IgD-negative memory B cell (primary cell): ENCODE measurements at regions not wholly inside any gene's neighbourhood (a gene's known extent, or its start where the extent isn't known, plus 50 kb on each side); places are given as distances from the start of the nearest gene placed in this dataset.

ENCODE experiments used
- H3K27ac Mint-ChIP-seq, 3 donors: one replicate each; pipeline ENCODE4 v1.8.0; 2020 to 2022; ENCODE audit warnings: mild to moderate bottlenecking in 3 of 3, mixed read lengths in 3 of 3, moderate library complexity in 1 of 3
- H3K27me3 Mint-ChIP-seq: one replicate; pipeline ENCODE4 v1.8.0; 2021; ENCODE audit warnings: mixed read lengths
- H3K36me3 Mint-ChIP-seq: one replicate; pipeline ENCODE4 v1.8.0; 2020; ENCODE audit warnings: mild to moderate bottlenecking, mixed read lengths
- H3K4me1 Mint-ChIP-seq, 3 donors: one replicate each; pipeline ENCODE4 v1.8.0; 2020 to 2022; ENCODE audit warnings: mixed read lengths in 3 of 3, mild to moderate bottlenecking in 1 of 3
- H3K4me3 Mint-ChIP-seq, 4 donors: one replicate each; pipeline ENCODE4 v1.8.0; 2020 to 2022; ENCODE audit warnings: mild to moderate bottlenecking in 4 of 4, mixed read lengths in 4 of 4, moderate library complexity in 3 of 4
- H3K9me3 Mint-ChIP-seq, 3 donors: one replicate each; pipeline ENCODE4 v1.8.0; 2020 to 2021; ENCODE audit warnings: mixed read lengths in 3 of 3, mild to moderate bottlenecking in 1 of 3

GRCh38 chr13:104491916-104492315, 1425.7 kb upstream of the SLC10A2 start:
- Mint-ChIP-seq H3K9me3 (peaks cover 2 to 12% (median 5%) of the 10 kb centered on the region in 3 donors), H3K4me1 (no peaks in the 10 kb centered on the region), H3K27me3 (no peaks in the 10 kb centered on the region), H3K36me3 (no peaks in the 10 kb centered on the region), H3K27ac (no peak overlapping the region), H3K4me3 (no peak overlapping the region)

DNA sequence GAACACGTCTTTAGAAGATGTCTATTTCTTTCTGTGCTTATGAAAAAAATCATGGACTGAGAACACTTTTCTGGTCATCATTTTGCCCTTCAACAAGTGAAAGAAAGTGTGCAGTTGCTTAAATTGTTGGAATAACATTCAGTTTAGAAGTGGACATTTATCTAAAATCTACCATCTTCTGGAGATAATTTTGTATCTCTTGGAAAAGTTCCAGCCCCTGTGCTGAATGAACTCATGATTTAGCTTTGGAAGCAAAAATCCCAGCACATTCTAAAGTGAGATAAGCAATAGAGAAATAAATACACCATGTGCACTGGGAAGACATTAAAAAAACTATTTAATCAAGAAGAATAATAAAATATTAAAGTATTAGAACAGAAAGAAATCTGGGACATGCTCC, 1420.8 kb upstream of the SLC10A2 start:
- H3K4me1 Mint-ChIP-seq: no peaks in the 10 kb centered on the region
- no peak overlapping the region for H3K4me3 Mint-ChIP-seq
- no peaks in the 10 kb centered on the region for H3K36me3 Mint-ChIP-seq
- H3K27ac Mint-ChIP-seq: no peak overlapping the region
- no peaks in the 10 kb centered on the region for H3K27me3 Mint-ChIP-seq
- peaks cover 0 to 5% (median 1%) of the 10 kb centered on the region in 3 donors for H3K9me3 Mint-ChIP-seq

DNA sequence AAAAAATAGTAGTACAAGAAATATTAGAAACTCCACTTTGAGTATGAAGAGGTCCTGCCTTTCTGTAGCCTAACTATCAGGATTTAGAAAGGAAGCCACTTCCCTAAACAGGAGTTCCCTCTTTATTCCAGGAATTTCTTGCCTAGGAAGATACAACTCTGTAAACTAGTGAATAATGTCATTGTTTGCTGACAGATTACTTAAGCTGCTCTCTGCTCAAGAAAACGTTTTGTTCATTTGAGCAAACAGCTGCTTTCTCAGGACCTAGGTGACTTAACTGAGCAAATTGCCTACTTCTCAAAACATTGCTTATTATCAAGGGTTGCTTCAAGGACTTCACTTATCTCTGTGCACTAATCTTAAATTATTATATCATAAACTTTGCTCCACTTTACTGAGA, 1419.4 kb upstream of the SLC10A2 start:
- no peak overlapping the region for H3K27ac Mint-ChIP-seq
- peaks cover 0 to 1% (median 0%) of the 10 kb centered on the region in 3 donors for H3K9me3 Mint-ChIP-seq
- no peaks in the 10 kb centered on the region for H3K36me3 Mint-ChIP-seq
- H3K27me3 Mint-ChIP-seq: no peaks in the 10 kb centered on the region
- no peaks in the 10 kb centered on the region for H3K4me1 Mint-ChIP-seq
- no peak overlapping the region for H3K4me3 Mint-ChIP-seq

GRCh38 chr13:104483631-104484030, 1417.4 kb upstream of the SLC10A2 start:
- Mint-ChIP-seq H3K36me3 (no peaks in the 10 kb centered on the region), H3K4me3 (no peak overlapping the region), H3K9me3 (no peaks in the 10 kb centered on the region), H3K27me3 (no peaks in the 10 kb centered on the region), H3K4me1 (no peaks in the 10 kb centered on the region), H3K27ac (no peak overlapping the region)

- no peak overlapping the region for H3K4me3 Mint-ChIP-seq
- H3K36me3 Mint-ChIP-seq: no peaks in the 10 kb centered on the region
- H3K27me3 Mint-ChIP-seq: no peaks in the 10 kb centered on the region
- peaks cover 0 to 2% (median 0%) of the 10 kb centered on the region in 3 donors for H3K9me3 Mint-ChIP-seq
- no peaks in the 10 kb centered on the region for H3K4me1 Mint-ChIP-seq
- H3K27ac Mint-ChIP-seq: no peak overlapping the region
Measured at GRCh38 chr13:104477261-104477660, 1411.0 kb upstream of the SLC10A2 start.

GRCh38 chr13:104473936-104474335, 1407.7 kb upstream of the SLC10A2 start:
- H3K27ac Mint-ChIP-seq: no peak overlapping the region
- H3K27me3 Mint-ChIP-seq: no peaks in the 10 kb centered on the region
- peaks cover 1 to 4% (median 3%) of the 10 kb centered on the region in 3 donors for H3K9me3 Mint-ChIP-seq
- no peaks in the 10 kb centered on the region for H3K4me1 Mint-ChIP-seq
- no peak overlapping the region for H3K4me3 Mint-ChIP-seq
- no peaks in the 10 kb centered on the region for H3K36me3 Mint-ChIP-seq

- Mint-ChIP-seq H3K27ac (no peak overlapping the region), H3K36me3 (no peaks in the 10 kb centered on the region), H3K9me3 (peaks cover 2 to 3% (median 3%) of the 10 kb centered on the region in 3 donors), H3K27me3 (no peaks in the 10 kb centered on the region), H3K4me3 (no peak overlapping the region), H3K4me1 (peaks cover 0 to 1% (median 0%) of the 10 kb centered on the region in 3 donors)
Measured at GRCh38 chr13:104466016-104466415, 1399.8 kb upstream of the SLC10A2 start.

DNA sequence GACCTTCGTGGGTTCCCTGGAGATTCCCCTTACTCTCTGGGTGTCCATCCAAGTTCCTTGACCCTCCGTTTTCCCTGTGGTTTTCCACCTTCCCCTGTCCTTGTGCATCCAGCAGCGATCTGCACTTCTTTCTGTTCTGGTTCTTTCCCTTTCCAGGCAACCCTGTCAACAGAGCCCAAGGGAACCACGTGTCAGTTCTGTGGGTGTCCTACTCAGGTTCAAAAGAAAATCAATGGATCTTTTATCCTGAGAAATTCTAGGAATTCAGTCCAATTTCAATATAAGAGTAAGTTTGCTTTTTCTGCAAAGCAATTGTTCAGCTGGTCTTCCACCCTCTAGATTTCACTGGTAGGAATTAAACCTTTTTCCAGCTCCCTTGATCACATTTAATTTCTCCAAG, 1394.8 kb upstream of the SLC10A2 start:
- Mint-ChIP-seq H3K4me3 (no peak overlapping the region), H3K9me3 (peaks cover 0 to 5% (median 0%) of the 10 kb centered on the region in 3 donors), H3K27ac (no peak overlapping the region), H3K4me1 (no peaks in the 10 kb centered on the region), H3K36me3 (no peaks in the 10 kb centered on the region), H3K27me3 (no peaks in the 10 kb centered on the region)

DNA sequence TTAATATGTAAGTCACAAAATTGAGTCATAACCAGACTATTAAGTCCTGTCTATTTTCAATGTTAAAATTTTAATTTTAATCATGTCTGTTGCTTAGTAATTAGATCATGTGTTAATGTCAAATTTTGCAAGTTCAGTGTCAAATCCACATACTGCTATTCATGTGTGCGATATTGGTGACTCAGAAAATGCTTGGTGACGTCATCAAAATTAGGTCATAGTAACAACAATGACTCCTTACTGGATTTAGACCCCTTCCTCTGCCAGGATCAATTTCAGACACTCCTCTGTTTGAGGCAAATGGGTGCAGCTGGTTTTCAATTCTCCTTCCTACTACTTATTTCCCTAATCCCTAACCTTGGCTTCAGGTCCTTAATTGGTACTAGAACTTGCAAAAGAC, 1394.3 kb upstream of the SLC10A2 start:
- no peaks in the 10 kb centered on the region for H3K27me3 Mint-ChIP-seq
- H3K36me3 Mint-ChIP-seq: no peaks in the 10 kb centered on the region
- H3K27ac Mint-ChIP-seq: no peak overlapping the region
- no peaks in the 10 kb centered on the region for H3K4me1 Mint-ChIP-seq
- H3K9me3 Mint-ChIP-seq: peaks cover 0 to 5% (median 0%) of the 10 kb centered on the region in 3 donors
- H3K4me3 Mint-ChIP-seq: no peak overlapping the region

DNA sequence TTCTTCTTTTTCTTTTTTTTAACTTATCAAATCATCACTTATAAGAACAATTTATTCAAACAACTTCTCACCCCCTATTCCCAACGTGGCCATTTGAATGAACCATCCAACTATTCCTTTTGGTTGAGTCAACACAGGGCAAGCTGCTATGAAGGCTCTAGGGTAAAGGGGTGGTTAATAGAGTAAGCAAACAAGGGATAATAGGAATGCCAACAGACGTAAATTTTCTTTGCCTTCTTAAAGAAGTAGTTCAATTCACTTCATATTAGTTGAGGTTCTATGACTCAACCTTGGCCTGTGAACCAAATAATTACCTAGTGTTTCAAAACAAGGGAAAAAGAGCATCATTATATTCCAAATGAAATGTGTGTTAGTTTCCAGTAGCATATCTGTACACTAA, 1383.8 kb upstream of the SLC10A2 start:
- Mint-ChIP-seq H3K4me3 (no peak overlapping the region), H3K36me3 (no peaks in the 10 kb centered on the region), H3K27ac (no peak overlapping the region), H3K4me1 (peaks cover 0 to 2% (median 0%) of the 10 kb centered on the region in 3 donors), H3K9me3 (peaks cover 0 to 45% (median 9%) of the 10 kb centered on the region in 3 donors), H3K27me3 (no peaks in the 10 kb centered on the region)

DNA sequence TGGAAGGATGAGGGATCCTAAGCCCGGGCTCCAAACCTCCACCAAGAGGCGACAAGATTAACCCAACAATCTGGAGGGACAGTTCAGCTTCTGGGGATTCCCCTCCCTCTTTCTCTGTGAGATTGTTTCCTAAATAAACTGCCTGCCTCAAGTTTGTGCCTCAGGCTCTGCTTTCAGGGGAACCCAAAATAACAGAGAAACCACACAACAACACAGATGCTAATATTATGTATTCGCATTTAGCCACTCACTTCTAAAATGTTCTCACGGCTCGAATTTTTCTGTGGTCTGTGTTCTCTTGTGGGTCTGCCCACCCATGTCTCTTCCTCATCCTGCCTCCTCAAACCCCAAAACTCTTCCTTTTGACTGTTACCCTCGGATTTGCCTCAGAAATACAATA, 1381.1 kb upstream of the SLC10A2 start:
- peaks cover 1% of the 10 kb centered on the region for H3K27me3 Mint-ChIP-seq
- H3K36me3 Mint-ChIP-seq: no peaks in the 10 kb centered on the region
- no peak overlapping the region for H3K27ac Mint-ChIP-seq
- peaks cover 7 to 39% (median 9%) of the 10 kb centered on the region in 3 donors for H3K9me3 Mint-ChIP-seq
- H3K4me3 Mint-ChIP-seq: no peak overlapping the region
- peaks cover 0 to 2% (median 0%) of the 10 kb centered on the region in 3 donors for H3K4me1 Mint-ChIP-seq

DNA sequence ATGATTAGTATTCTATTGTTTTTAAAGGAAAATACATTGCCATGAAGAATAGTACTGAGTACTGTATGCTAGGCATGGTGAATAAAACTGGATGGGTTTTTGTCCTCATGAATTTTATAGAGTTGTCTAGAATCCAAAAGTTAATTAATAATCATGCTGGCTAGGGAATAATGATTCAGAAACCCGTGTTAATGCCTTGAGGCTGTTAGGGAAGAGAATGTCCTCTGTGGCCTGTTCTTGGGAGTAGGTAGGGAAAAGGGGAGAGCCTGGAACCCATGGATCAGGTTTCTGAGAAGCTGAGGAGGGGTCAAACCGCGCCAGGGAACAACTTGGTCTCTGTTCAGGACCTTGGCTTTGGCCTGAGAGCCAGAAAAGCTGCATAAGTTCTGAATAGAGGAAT, 1376.3 kb upstream of the SLC10A2 start:
- H3K27ac Mint-ChIP-seq: no peak overlapping the region
- H3K4me1 Mint-ChIP-seq: peaks cover 0 to 2% (median 0%) of the 10 kb centered on the region in 3 donors
- H3K9me3 Mint-ChIP-seq: peaks cover 4 to 19% (median 9%) of the 10 kb centered on the region in 3 donors
- peaks cover 1% of the 10 kb centered on the region for H3K27me3 Mint-ChIP-seq
- no peaks in the 10 kb centered on the region for H3K36me3 Mint-ChIP-seq
- H3K4me3 Mint-ChIP-seq: no peak overlapping the region

- H3K27me3 Mint-ChIP-seq: no peaks in the 10 kb centered on the region
- no peak overlapping the region for H3K4me3 Mint-ChIP-seq
- peaks cover 0 to 2% (median 0%) of the 10 kb centered on the region in 3 donors for H3K9me3 Mint-ChIP-seq
- H3K4me1 Mint-ChIP-seq: peaks cover 0 to 2% (median 0%) of the 10 kb centered on the region in 3 donors
- H3K27ac Mint-ChIP-seq: no peak overlapping the region
- H3K36me3 Mint-ChIP-seq: no peaks in the 10 kb centered on the region
Measured at GRCh38 chr13:104436555-104436954, 1370.3 kb upstream of the SLC10A2 start.

DNA sequence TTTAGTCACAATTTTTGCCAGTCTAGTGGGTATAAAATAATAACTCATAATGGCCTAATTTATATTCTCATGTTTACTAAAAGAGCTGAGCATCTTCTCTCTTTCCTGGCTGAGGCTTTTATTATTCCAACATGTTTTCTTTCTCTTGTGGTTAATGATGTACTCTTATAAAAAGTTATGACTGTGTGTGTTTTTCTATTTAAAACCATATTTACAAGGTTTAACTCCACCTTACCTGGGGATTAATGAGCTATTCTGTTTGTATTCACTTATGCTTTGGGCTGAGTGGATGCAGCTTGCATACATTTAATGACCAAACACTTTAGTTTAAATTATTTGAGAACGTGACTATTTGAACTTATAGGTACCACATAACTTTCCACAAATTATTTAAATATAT, 1365.7 kb upstream of the SLC10A2 start:
- no peak overlapping the region for H3K27ac Mint-ChIP-seq
- H3K4me1 Mint-ChIP-seq: peaks cover 0 to 2% (median 0%) of the 10 kb centered on the region in 3 donors
- no peak overlapping the region for H3K4me3 Mint-ChIP-seq
- H3K27me3 Mint-ChIP-seq: no peaks in the 10 kb centered on the region
- no peaks in the 10 kb centered on the region for H3K36me3 Mint-ChIP-seq
- peaks cover 0 to 2% (median 0%) of the 10 kb centered on the region in 3 donors for H3K9me3 Mint-ChIP-seq

DNA sequence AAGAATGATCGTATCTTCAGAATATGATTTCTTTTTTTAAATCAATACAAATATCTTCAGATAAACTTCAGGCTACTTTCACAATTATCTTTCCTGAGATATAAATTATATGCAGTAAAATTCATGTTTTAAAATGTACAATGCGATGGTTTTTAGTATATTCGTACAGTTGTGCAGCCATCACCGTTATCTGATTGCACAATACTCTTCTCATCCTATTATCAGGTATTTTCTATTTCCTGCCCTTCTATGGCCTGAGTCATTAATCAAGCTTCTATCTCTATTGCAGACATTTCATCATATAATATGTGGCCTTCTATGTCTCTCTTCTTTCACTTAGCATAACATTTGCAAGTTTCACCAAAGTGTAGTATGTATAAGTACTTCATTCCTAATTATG, 1360.2 kb upstream of the SLC10A2 start:
- H3K27me3 Mint-ChIP-seq: no peaks in the 10 kb centered on the region
- no peak overlapping the region for H3K4me3 Mint-ChIP-seq
- no peak overlapping the region for H3K27ac Mint-ChIP-seq
- peaks cover 0 to 4% (median 0%) of the 10 kb centered on the region in 3 donors for H3K9me3 Mint-ChIP-seq
- H3K4me1 Mint-ChIP-seq: no peaks in the 10 kb centered on the region
- no peaks in the 10 kb centered on the region for H3K36me3 Mint-ChIP-seq

- H3K4me1 Mint-ChIP-seq: no peaks in the 10 kb centered on the region
- H3K9me3 Mint-ChIP-seq: peaks cover 0 to 4% (median 0%) of the 10 kb centered on the region in 3 donors
- peaks cover 1% of the 10 kb centered on the region for H3K36me3 Mint-ChIP-seq
Measured at GRCh38 chr13:104422668-104423067, 1356.5 kb upstream of the SLC10A2 start.

More at GRCh38 chr13:104422668-104423067, 1356.5 kb upstream of the SLC10A2 start:
- Mint-ChIP-seq H3K27me3 (no peaks in the 10 kb centered on the region), H3K4me3 (no peak overlapping the region), H3K27ac (no peak overlapping the region)
